OCI-LY7 (cell line): ENCODE measurements at regions not wholly inside any gene's neighbourhood (a gene's known extent, or its start where the extent isn't known, plus 50 kb on each side); places are given as distances from the start of the nearest gene placed in this dataset.

Experiments
- CTCF ChIP-seq: fragments of 200-600 bp; sonication (generic); conservative IDR thresholded peaks from 2 replicates; pipeline ENCODE4 v1.5.1; 2014; ENCODE audit warnings: mild to moderate bottlenecking, antibody characterized with exemption, low read length, moderate library complexity, mixed read lengths
- EZH2phosphoT487 ChIP-seq: fragments of 200-600 bp; sonication (generic); IDR thresholded peaks from 2 replicates; pipeline ENCODE4 v1.6.1; 2018; ENCODE audit warnings: low read depth, borderline replicate concordance, mild to moderate bottlenecking, mixed run types, antibody characterized with exemption, low read length, moderate library complexity, mixed read lengths

DNA sequence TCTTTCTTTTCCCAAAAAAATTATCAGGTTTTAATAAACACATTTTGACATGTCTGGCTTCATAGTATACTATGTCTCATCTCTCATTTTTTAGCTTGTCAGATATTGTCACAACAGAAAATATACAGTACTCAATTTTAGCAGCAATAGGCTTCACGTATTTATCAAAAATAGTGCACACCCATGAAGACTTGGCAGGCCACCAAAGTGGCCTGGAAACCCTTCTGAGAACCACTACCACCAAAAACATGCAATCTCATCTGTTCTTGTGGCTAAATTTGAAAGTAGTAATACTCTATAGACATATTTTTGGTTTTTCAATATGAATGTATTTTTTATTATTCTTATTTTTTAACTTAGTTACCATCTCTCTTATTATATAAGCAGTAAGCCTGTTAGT, 1094.5 kb upstream of the LRRN3 start:
- TF ChIP-seq CTCF (no peak), EZH2phosphoT487 (no peak)
